ENCODE measurements at regions not wholly inside any gene's neighbourhood (a gene's known extent, or its start where the extent isn't known, plus 50 kb on each side); places are given as distances from the start of the nearest gene placed in this dataset.

- in situ Hi-C loops (cut with MboI; ENCODE audit: low pct_unique_long_range_greater_than_20kb in 2 of 9, low sequenced_read_pairs in 9 of 9, unreplicated experiment in 9 of 9), result no loop called here
- Histone ChIP-seq H3K27ac (no peak overlapping the region), H3K4me3 (no peak overlapping the region), H3K4me1 (replicated peaks in 1 of 2) (peaks cover 0 to 6% of the 10 kb centered on the region in 2 donors)
- 0 to 97% (median 73%) methylated on average over 1 to 12 of the region's 22 CpGs; no CpG with 5 or more reads in 4 of the 10 experiments for WGBS, 10 experiments
- ATAC-seq (replicated peaks in 6 of 8), result no peak
Measured at GRCh38 chr11:70495351-70496310, 97.3 kb downstream of the CTTN start.

DNA sequence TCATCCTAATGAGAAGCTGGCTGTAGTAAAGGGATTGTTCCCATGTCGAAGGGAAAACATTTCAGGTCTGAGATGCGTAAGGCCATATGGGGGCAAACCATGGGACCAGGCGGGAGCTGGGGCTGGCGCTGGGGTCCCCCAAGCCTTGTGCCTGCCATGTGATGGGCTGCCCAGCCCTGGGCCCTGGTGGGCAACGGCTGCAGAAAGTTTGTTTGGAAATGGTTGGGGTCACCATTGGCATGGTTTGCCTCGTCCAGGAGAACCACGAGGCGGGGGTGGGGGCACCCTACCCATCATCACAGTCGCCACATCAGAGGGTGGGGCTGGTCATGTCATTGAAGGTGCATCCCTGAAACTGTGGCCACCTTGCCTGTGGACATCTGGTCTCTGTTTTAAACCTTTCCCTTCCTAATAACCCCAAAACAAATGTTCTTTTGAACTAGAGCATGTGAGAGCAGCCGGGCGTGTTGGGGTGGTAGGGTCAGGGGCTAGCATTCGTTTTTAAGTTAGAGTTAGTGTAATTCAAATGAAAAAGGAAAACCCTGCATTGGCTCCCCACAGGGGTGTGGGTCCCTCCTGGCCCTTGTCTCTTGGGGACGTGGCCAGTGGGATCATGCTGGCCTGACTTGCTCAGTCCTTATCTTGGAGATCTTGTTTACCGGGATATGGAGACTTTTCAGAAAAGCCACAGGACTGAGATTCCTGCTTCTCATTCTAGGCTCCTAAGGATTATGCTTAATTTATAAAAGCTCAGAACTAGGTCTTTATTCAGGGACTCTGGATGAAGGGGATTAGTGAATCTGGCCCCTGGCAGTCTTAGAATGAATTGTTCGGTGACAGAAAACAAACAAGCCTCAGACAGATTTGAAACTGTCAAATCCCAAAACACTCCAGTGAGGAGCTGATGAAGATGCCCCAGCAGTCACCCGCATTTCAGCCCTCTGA is 98.5 kb downstream of the CTTN start:
- Histone ChIP-seq H3K4me1 (replicated peaks in 1 of 2) (peaks cover 0 to 6% of the 10 kb centered on the region in 2 donors), H3K27ac (no peak overlapping the region), H3K4me3 (no peak overlapping the region)
- in situ Hi-C loops (cut with MboI; ENCODE audit: low pct_unique_long_range_greater_than_20kb in 2 of 9, low sequenced_read_pairs in 9 of 9, unreplicated experiment in 9 of 9), result no loop called here
- 8 to 100% (median 67%) methylated on average over 2 to 12 of the region's 16 CpGs; no CpG with 5 or more reads in 1 of the 10 experiments for WGBS, 10 experiments
- ATAC-seq (replicated peaks in 6 of 8), result no peak

DNA sequence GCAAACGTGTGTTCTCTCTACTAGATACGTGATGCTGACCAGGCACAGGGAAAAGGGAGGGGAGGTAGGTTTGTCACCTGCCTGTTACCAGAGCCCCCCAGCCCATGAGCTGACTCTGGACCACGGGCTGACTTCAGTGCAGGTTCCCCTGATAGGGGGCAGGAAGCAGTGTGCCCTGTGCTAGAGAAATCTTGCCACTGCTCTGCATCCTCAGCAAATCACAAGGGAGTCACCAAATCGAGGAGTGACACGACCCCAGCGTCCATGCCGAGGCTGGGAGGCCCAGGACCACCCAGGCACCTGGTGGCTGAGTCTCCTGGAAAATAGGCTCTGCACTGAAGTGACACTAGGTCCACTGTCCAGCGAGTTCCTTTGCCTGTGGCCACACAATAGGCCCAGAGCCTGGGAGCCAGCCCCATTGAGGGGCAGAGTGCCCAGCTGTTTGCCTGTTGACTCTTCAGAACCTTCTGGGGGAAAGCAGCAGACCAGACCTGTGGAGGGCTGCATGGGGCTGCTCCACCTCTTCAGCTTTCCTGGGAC is 99.3 kb downstream of the CTTN start:
- ATAC-seq (replicated peaks in 6 of 8), result no peak
- Histone ChIP-seq H3K4me1 (replicated peaks in 1 of 2) (peaks cover 0 to 6% of the 10 kb centered on the region in 2 donors), H3K4me3 (no peak overlapping the region), H3K27ac (no peak overlapping the region)
- 14 to 60% (median 30%) methylated on average over 1 to 5 of the region's 8 CpGs; no CpG with 5 or more reads in 5 of the 10 experiments for WGBS, 10 experiments
- in situ Hi-C loops (cut with MboI; ENCODE audit: low pct_unique_long_range_greater_than_20kb in 2 of 9, low sequenced_read_pairs in 9 of 9, unreplicated experiment in 9 of 9), result no loop called here

DNA sequence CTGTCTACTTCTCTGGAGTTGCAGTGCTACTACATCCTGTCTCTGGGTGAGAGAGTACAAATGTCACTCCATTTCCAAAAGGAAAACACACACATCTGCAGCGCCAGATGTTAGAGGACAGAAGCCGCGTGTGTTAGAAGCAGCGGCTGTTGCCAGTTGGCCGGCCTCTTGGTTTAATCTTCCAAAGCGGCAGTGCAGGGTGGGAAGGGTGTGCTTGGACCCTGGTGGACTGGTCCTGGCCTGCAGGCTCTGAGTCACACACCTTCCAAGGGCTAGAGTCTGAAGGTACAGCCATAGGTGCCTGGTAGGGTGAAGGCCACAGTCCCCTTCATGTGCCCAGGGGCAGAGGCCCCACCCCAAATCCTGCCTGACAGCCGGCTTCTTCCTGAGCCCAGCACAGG is 99.8 kb downstream of the CTTN start:
- no peak overlapping the region for H3K27ac ChIP-seq
- 100% methylated on average over 3 to 4 of the region's 7 CpGs; no CpG with 5 or more reads in 8 of the 10 experiments for WGBS, 10 experiments
- peaks cover 5 to 10% of the 10 kb centered on the region in 2 donors for H3K4me1 ChIP-seq (replicated peaks in 1 of 2)
- in situ Hi-C loops (cut with MboI; ENCODE audit: low pct_unique_long_range_greater_than_20kb in 2 of 9, low sequenced_read_pairs in 9 of 9, unreplicated experiment in 9 of 9), result no loop called here
- H3K4me3 ChIP-seq, result no peak overlapping the region
- ATAC-seq (replicated peaks in 6 of 8), result no peak

GRCh38 chr11:70498976-70499801 is 100.9 kb downstream of the CTTN start:
- no peak for ATAC-seq (replicated peaks in 6 of 8)
- Histone ChIP-seq H3K27ac (no peak overlapping the region), H3K4me3 (no peak overlapping the region), H3K4me1 (replicated peaks in 1 of 2) (peaks cover 15 to 20% of the 10 kb centered on the region in 2 donors)
- in situ Hi-C loops (cut with MboI; ENCODE audit: low pct_unique_long_range_greater_than_20kb in 2 of 9, low sequenced_read_pairs in 9 of 9, unreplicated experiment in 9 of 9), result no loop called here
- 20 to 100% (median 85%) methylated on average over 1 to 8 of the region's 26 CpGs; no CpG with 5 or more reads in 3 of the 10 experiments for WGBS, 10 experiments

GRCh38 chr11:70500076-70500847 is 101.9 kb downstream of the CTTN start:
- H3K27ac ChIP-seq, result no peak overlapping the region
- WGBS, 10 experiments, result 27 to 100% (median 71%) methylated on average over 2 to 6 of the region's 25 CpGs; no CpG with 5 or more reads in 6 of the 10 experiments
- in situ Hi-C loops (cut with MboI; ENCODE audit: low pct_unique_long_range_greater_than_20kb in 2 of 9, low sequenced_read_pairs in 9 of 9, unreplicated experiment in 9 of 9), result no loop called here
- H3K4me3 ChIP-seq, result no peak overlapping the region
- ATAC-seq (replicated peaks in 6 of 8), result no peak
- peaks cover 21 to 26% of the 10 kb centered on the region in 2 donors for H3K4me1 ChIP-seq (replicated peaks in 1 of 2)

DNA sequence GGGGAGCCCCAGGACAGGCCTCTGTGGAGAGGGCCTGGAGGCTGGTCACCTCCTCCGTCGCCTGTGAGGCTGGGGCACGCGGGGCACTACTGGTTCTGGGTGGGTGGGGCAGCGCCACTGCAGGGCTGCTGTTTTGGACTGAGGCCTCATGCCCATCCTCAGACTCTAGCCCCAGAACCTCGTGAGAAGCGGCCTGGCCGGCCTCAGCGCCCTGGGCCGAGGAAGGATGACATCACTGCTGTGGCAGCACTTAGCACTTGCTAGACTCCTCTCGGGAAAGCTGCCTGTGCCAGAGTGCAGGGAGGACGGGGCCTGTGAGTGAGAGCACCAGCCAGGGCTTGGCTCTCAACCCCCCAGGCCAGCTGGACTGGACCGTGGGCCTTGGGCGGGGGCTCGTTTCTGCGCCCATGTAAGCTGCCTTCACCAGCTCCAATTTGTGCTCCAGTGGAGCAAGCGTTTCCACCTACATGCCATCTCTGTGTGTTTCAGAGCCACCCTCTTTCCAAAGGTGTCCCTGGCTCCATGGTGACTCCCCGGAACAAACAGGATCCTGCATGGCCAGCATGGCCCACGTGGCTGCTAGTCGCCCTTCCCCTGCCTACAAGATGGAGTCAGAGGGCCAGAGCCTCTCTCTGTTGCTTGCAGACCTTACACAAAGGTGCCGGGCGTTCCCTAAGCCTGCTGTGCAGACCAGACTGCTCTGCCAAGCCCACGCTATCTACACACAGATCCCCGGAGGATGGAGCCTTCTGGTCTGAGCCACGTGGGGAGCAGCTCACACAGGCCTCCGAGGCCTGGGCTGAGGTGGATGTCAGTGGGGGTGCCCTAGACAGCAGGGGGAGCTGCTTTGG is 102.9 kb downstream of the CTTN start:
- H3K4me1 ChIP-seq (replicated peaks in 1 of 2), result peaks cover 23 to 26% of the 10 kb centered on the region in 2 donors
- no peak overlapping the region for H3K4me3 ChIP-seq
- H3K27ac ChIP-seq, result no peak overlapping the region
- 9 to 89% (median 69%) methylated on average over 2 to 13 of the region's 26 CpGs; no CpG with 5 or more reads in 6 of the 10 experiments for WGBS, 10 experiments
- in situ Hi-C loops (cut with MboI; ENCODE audit: low pct_unique_long_range_greater_than_20kb in 2 of 9, low sequenced_read_pairs in 9 of 9, unreplicated experiment in 9 of 9), result no loop called here
- ATAC-seq (replicated peaks in 6 of 8), result peak; percentile 26 to 88 (median 50)

DNA sequence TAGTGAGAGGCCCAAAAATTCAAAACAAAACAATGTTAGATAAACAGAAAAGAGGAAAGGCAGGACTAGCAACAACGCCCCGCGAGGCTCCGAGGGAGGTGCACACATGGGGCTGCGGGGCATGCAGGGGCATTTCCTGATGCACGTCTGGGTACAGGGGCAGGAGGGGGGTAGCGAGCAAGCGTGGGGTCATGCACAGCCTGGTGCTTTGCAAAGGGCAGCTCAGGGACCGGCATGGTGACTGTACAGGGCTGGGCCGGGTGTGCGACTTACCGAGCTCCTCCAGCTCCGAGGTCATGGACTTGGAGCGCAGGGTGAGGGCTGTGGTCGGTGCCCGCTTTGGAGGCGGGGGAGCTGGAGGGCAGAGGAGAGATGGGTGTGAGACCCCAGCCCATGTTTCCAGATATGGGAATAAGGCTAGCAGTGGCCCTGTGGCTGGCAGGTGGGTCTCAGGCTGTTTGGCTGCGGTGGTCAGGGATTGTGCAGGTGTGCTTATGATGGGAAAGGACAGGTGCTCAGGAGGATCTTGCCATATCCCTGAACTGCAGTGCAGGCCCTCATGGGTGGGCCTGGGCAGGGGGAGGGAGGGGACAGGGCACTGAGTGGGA is 103.7 kb downstream of the CTTN start:
- Histone ChIP-seq H3K27ac (no peak overlapping the region), H3K4me3 (no peak overlapping the region), H3K4me1 (replicated peaks in 1 of 2) (peaks cover 24 to 26% of the 10 kb centered on the region in 2 donors)
- no peak for ATAC-seq (replicated peaks in 6 of 8)
- in situ Hi-C loops (cut with MboI; ENCODE audit: low pct_unique_long_range_greater_than_20kb in 2 of 9, low sequenced_read_pairs in 9 of 9, unreplicated experiment in 9 of 9), result no loop called here
- WGBS, 10 experiments, result 100% methylated on average over 2 of the region's 18 CpGs; no CpG with 5 or more reads in 9 of the 10 experiments

- H3K4me3 ChIP-seq, result no peak overlapping the region
- peak in 6 of 8 experiments; percentile 38 to 69 (median 54) for ATAC-seq (replicated peaks in 6 of 8)
Measured at GRCh38 chr11:70502677-70503467, 104.5 kb downstream of the CTTN start.

More at GRCh38 chr11:70502677-70503467, 104.5 kb downstream of the CTTN start:
- in situ Hi-C loops (cut with MboI; ENCODE audit: low pct_unique_long_range_greater_than_20kb in 2 of 9, low sequenced_read_pairs in 9 of 9, unreplicated experiment in 9 of 9), result no loop called here
- Histone ChIP-seq H3K4me1 (replicated peaks in 1 of 2) (peaks cover 24 to 26% of the 10 kb centered on the region in 2 donors), H3K27ac (peak overlapping the region in 1 of 2 donors; percentile 49)
- 0 to 100% (median 35%) methylated on average over 1 to 4 of the region's 15 CpGs; no CpG with 5 or more reads in 4 of the 10 experiments for WGBS, 10 experiments
